ENCODE measurements at regions not wholly inside any gene's neighbourhood (a gene's known extent, or its start where the extent isn't known, plus 50 kb on each side); places are given as distances from the start of the nearest gene placed in this dataset.

- Mint-ChIP-seq H3K4me3 (no peak overlapping the region), H3K27ac (no peak overlapping the region), H3K9me3 (no peaks in the 10 kb centered on the region), H3K36me3 (ENCODE audit: insufficient read depth in 1 of 3, low read depth in 3 of 3) (no peaks in the 10 kb centered on the region), H3K4me1 (peaks cover 4 to 5% of the 10 kb centered on the region in 2 experiments; a peak in 3 of 4 replicates), H3K27me3 (ENCODE audit: low read depth) (no peaks in the 10 kb centered on the region; the same call in 1 of the 2 replicates)
- Histone ChIP-seq H4K5ac (ENCODE audit: insufficient read length, low read depth, low read length) (no peak overlapping the region), H3K27ac (ENCODE audit: insufficient read length, low read depth, low read length) (no peak overlapping the region), H3T11ph (ENCODE audit: low read length) (no peak overlapping the region), H3K79me2 (ENCODE audit: insufficient read depth, low read length) (no peaks in the 10 kb centered on the region), H3K9me3 (ENCODE audit: control insufficient read depth, low read depth, low read length) (no peaks in the 10 kb centered on the region), H4K91ac (ENCODE audit: insufficient read length, low read depth, low read length) (no peak overlapping the region), H4K20me1 (ENCODE audit: control insufficient read depth, insufficient read depth, insufficient read length) (no peaks in the 10 kb centered on the region), H3K27me3 (ENCODE audit: insufficient read depth, low read length) (no peaks in the 10 kb centered on the region), H3K18ac (ENCODE audit: insufficient read length, low read depth, low read length) (no peak overlapping the region), H3K23ac (ENCODE audit: insufficient read length, low read depth, low read length) (no peak overlapping the region), H2BK5ac (ENCODE audit: insufficient read length, low read length) (no peak overlapping the region), H3K14ac (ENCODE audit: insufficient read depth, low read length) (no peak overlapping the region), H2BK12ac (ENCODE audit: insufficient read length, low read depth, low read length) (no peak overlapping the region), H2BK120ac (ENCODE audit: low read depth, low read length, poor library complexity, severe bottlenecking) (no peak overlapping the region), H3K4ac (ENCODE audit: low read depth, low read length) (no peak overlapping the region), H3K4me2 (ENCODE audit: insufficient read depth, insufficient read length, low read length) (no peak overlapping the region), H4K8ac (replicated peaks; ENCODE audit: insufficient read length, low read depth, low read length) (no peak overlapping the region), H3K4me1 (ENCODE audit: insufficient read depth, low read length) (no peaks in the 10 kb centered on the region), H2BK15ac (ENCODE audit: low read depth, low read length) (no peak overlapping the region), H3K79me1 (ENCODE audit: insufficient read depth, low read depth, low read length, poor library complexity, severe bottlenecking) (no peaks in the 10 kb centered on the region), H3K56ac (ENCODE audit: insufficient read length, low read depth, low read length) (no peak overlapping the region), H2AFZ (ENCODE audit: low read length) (no peak overlapping the region), H2BK20ac (ENCODE audit: low read depth, low read length, poor library complexity, severe bottlenecking) (no peak overlapping the region), H2AK5ac (ENCODE audit: insufficient read length, low read length) (no peak overlapping the region), H3K9ac (ENCODE audit: extremely low read depth, insufficient read length, low read length) (no peak overlapping the region), H3K23me2 (ENCODE audit: insufficient read length, low read depth, low read length, poor library complexity, severe bottlenecking) (no peaks in the 10 kb centered on the region)
- TF ChIP-seq CTCF (conservative IDR thresholded peaks at IDR 0.05), result no peak
- no peak for DNase-seq
- WGBS (ENCODE audit: extremely low coverage, insufficient read length, low lambda C conversion rate), result no CpG with 5 or more reads among the region's 5 CpGs
Observed at GRCh38 chr3:27642796-27643195, 79.3 kb downstream of the EOMES start.
